HEK293 (cell line): ENCODE measurements at regions not wholly inside any gene's neighbourhood (a gene's known extent, or its start where the extent isn't known, plus 50 kb on each side); places are given as distances from the start of the nearest gene placed in this dataset.

Source experiments
- CTCF ChIP-seq: fragments of 450-650 bp; formaldehyde crosslinking; IDR thresholded peaks from 2 replicates; pipeline ENCODE4 v1.5.1; 2016; ENCODE audit warnings: missing biosample characterization, missing genetic modification characterization
- ZFP37 ChIP-seq: fragments of 450-650 bp; formaldehyde crosslinking; IDR thresholded peaks from 2 replicates; pipeline ENCODE4 v1.5.1; 2016; ENCODE audit warnings: missing biosample characterization, missing genetic modification characterization

DNA sequence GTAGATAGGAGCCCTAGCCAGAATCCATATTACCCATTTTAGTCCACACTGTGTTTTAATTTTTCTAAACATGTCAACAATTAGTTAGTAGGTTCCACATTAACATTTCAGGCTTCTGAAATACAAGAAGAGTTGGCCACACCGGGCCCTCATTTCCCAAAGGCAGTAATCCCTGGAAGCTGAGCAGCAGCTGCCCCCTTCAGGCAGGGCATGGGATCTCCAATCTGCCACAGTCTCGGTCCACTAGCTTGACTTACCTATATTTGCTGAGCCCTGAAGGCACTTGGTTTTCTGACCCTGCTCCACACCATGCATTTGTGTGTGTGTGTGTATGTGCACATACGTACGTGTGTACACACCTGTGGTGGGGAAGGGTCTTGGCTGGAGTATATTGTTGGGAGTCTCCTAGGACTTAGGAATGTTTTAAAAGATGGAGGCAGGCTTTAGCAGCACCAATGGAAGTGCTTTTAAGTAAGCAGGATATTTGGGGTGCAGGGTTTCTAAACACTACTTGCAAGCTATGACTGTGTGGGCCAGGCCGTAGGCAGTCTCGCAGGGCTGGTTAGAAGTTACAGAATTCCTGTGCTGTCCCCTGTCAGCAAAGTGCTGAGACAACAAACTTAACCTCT lies 71.2 kb upstream of the SOX14 start:
- TF ChIP-seq CTCF = no peak
- no peak for TF ChIP-seq ZFP37 (tag by site-specific recombination)
